H9 (cell line): ENCODE measurements at regions not wholly inside any gene's neighbourhood (a gene's known extent, or its start where the extent isn't known, plus 50 kb on each side); places are given as distances from the start of the nearest gene placed in this dataset.

Experiments
- DNase-seq: peaks from one replicate; pipeline ENCODE4 v3.0.0-alpha.2; 2017
- H2AFZ ChIP-seq: one replicate; pipeline ENCODE4 v1.6.1; 2013; ENCODE audit warnings: mild to moderate bottlenecking, low read length, control low read depth, moderate library complexity
- H2AK5ac ChIP-seq: 2 replicates; pipeline ENCODE4 v1.6.1; 2013; ENCODE audit warnings: low read length, control low read depth, mixed read lengths; ENCODE audit not compliant: insufficient read length
- H2BK120ac ChIP-seq: one replicate; pipeline ENCODE4 v1.6.1; 2013; ENCODE audit warnings: low read depth, mild to moderate bottlenecking, low read length, control low read depth, inconsistent platforms; ENCODE audit not compliant: poor library complexity, severe bottlenecking
- H2BK12ac ChIP-seq: 2 replicates; pipeline ENCODE4 v1.6.1; 2013; ENCODE audit warnings: low read length, control low read depth, mixed read lengths, low read depth; ENCODE audit not compliant: insufficient read length
- H2BK15ac ChIP-seq: 2 replicates; pipeline ENCODE4 v1.6.1; 2013; ENCODE audit warnings: low read depth, low read length, control low read depth
- H2BK20ac ChIP-seq: one replicate; pipeline ENCODE4 v1.6.1; 2013; ENCODE audit warnings: low read depth, mild to moderate bottlenecking, low read length, control low read depth, inconsistent platforms; ENCODE audit not compliant: poor library complexity, severe bottlenecking
- H2BK5ac ChIP-seq: 2 replicates; pipeline ENCODE4 v1.6.1; 2013; ENCODE audit warnings: low read length, control low read depth, mixed read lengths; ENCODE audit not compliant: insufficient read length
- H3K14ac ChIP-seq: 2 replicates; pipeline ENCODE4 v1.6.1; 2013; ENCODE audit warnings: low read length, control low read depth; ENCODE audit not compliant: insufficient read depth
- H3K18ac ChIP-seq: 2 replicates; pipeline ENCODE4 v1.6.1; 2013; ENCODE audit warnings: low read depth, mild to moderate bottlenecking, mixed read lengths, low read length, control low read depth; ENCODE audit not compliant: insufficient read length
- H3K23ac ChIP-seq: 2 replicates; pipeline ENCODE4 v1.6.1; 2013; ENCODE audit warnings: low read length, control low read depth, mixed read lengths, low read depth; ENCODE audit not compliant: insufficient read length
- H3K23me2 ChIP-seq: 2 replicates; pipeline ENCODE4 v1.6.1; 2013; ENCODE audit warnings: low read depth, mild to moderate bottlenecking, mixed read lengths, low read length, control low read depth; ENCODE audit not compliant: insufficient read length, poor library complexity, severe bottlenecking
- H3K27ac ChIP-seq: 2 replicates; pipeline ENCODE4 v1.5.1; 2013; ENCODE audit warnings: low read length, control low read depth, mixed read lengths, low read depth; ENCODE audit not compliant: insufficient read length
- H3K27me3 ChIP-seq: 2 replicates; pipeline ENCODE4 v1.6.1; 2013; ENCODE audit warnings: low read length, control low read depth, inconsistent platforms; ENCODE audit not compliant: insufficient read depth
- H3K4ac ChIP-seq: 2 replicates; pipeline ENCODE4 v1.6.1; 2013; ENCODE audit warnings: low read depth, mild to moderate bottlenecking, control low read depth, inconsistent platforms, low read length, moderate library complexity
- H3K4me1 ChIP-seq: 2 replicates; pipeline ENCODE4 v1.6.1; 2013; ENCODE audit warnings: low read length, control low read depth, inconsistent platforms; ENCODE audit not compliant: insufficient read depth
- H3K4me2 ChIP-seq: 2 replicates; pipeline ENCODE4 v1.6.1; 2013; ENCODE audit warnings: low read length, control low read depth, mixed read lengths; ENCODE audit not compliant: insufficient read length, insufficient read depth
- H3K56ac ChIP-seq: 2 replicates; pipeline ENCODE4 v1.6.1; 2013; ENCODE audit warnings: low read depth, mild to moderate bottlenecking, mixed read lengths, low read length, control low read depth; ENCODE audit not compliant: insufficient read length
- H3K79me1 ChIP-seq: 2 replicates; pipeline ENCODE4 v1.6.1; 2013; ENCODE audit warnings: low read depth, mild to moderate bottlenecking, moderate library complexity, low read length, control low read depth, inconsistent platforms; ENCODE audit not compliant: insufficient read depth, poor library complexity, severe bottlenecking
- H3K79me2 ChIP-seq: 2 replicates; pipeline ENCODE4 v1.6.1; 2013; ENCODE audit warnings: low read length, control low read depth, inconsistent platforms; ENCODE audit not compliant: insufficient read depth
- H3K9ac ChIP-seq: 2 replicates; pipeline ENCODE4 v1.6.1; 2013; ENCODE audit warnings: low read length, control low read depth, mixed read lengths; ENCODE audit not compliant: insufficient read length; ENCODE audit errors: extremely low read depth
- H3K9me3 ChIP-seq: one replicate; pipeline ENCODE4 v1.6.1; 2013; ENCODE audit warnings: low read depth, low read length, inconsistent platforms; ENCODE audit not compliant: control insufficient read depth
- H3T11ph ChIP-seq: one replicate; pipeline ENCODE4 v1.6.1; 2013; ENCODE audit warnings: mild to moderate bottlenecking, low read length, control low read depth, inconsistent platforms
- H4K20me1 ChIP-seq: one replicate; pipeline ENCODE4 v1.6.1; 2013; ENCODE audit not compliant: control insufficient read depth, insufficient read length, insufficient read depth
- H4K5ac ChIP-seq: 2 replicates; pipeline ENCODE4 v1.6.1; 2013; ENCODE audit warnings: low read depth, mild to moderate bottlenecking, mixed read lengths, low read length, control low read depth; ENCODE audit not compliant: insufficient read length
- H4K8ac ChIP-seq: replicated peaks from 2 replicates; pipeline ENCODE4 v1.6.1; 2013; ENCODE audit warnings: low read length, control low read depth, mixed read lengths, low read depth; ENCODE audit not compliant: insufficient read length
- H4K91ac ChIP-seq: 2 replicates; pipeline ENCODE4 v1.6.1; 2013; ENCODE audit warnings: low read depth, mild to moderate bottlenecking, moderate library complexity, mixed read lengths, low read length, control low read depth; ENCODE audit not compliant: insufficient read length
- H3K27ac Mint-ChIP-seq, 3 experiments: 2 replicates in 2 of 3; 3 replicates in 1 of 3; pipeline ENCODE4 v1.8.0; 2020 to 2021; ENCODE audit warnings: mixed read lengths in 3 of 3, mild to moderate bottlenecking in 1 of 3, moderate library complexity in 1 of 3
- H3K27me3 Mint-ChIP-seq: 2 replicates; pipeline ENCODE4 v1.8.0; 2021; ENCODE audit warnings: low read depth, mild to moderate bottlenecking, moderate library complexity, mixed read lengths
- H3K36me3 Mint-ChIP-seq, 3 experiments: 2 replicates in 2 of 3; 3 replicates in 1 of 3; pipeline ENCODE4 v1.8.0; 2020 to 2021; ENCODE audit warnings: low read depth in 3 of 3, mixed read lengths in 3 of 3; ENCODE audit not compliant: insufficient read depth in 1 of 3
- H3K4me1 Mint-ChIP-seq, 2 experiments: 2 replicates each; pipeline ENCODE4 v1.8.0; 2020; ENCODE audit warnings: mixed read lengths in 2 of 2
- H3K4me3 Mint-ChIP-seq, 2 experiments: 2 replicates in 1 of 2; 3 replicates in 1 of 2; pipeline ENCODE4 v1.8.0; 2020 to 2021; ENCODE audit warnings: mild to moderate bottlenecking in 2 of 2, mixed read lengths in 2 of 2, moderate library complexity in 1 of 2
- H3K9me3 Mint-ChIP-seq, 2 experiments: 2 replicates in 1 of 2; 3 replicates in 1 of 2; pipeline ENCODE4 v1.8.0; 2020; ENCODE audit warnings: mild to moderate bottlenecking in 2 of 2, mixed read lengths in 2 of 2, moderate library complexity in 1 of 2
- CTCF ChIP-seq: fragments of 200-600 bp; sonication (generic); conservative IDR thresholded peaks from 3 replicates; pipeline ENCODE4 v1.8.0; 2021; ENCODE audit warnings: antibody characterized with exemption, mild to moderate bottlenecking
- WGBS: extraction: QIAGEN DNeasy Blood & Tissue Kit; methylation state at CpG from one replicate; pipeline ENCODE4 v1.1.7; 2013; ENCODE audit warnings: missing lambda C conversion rate, low lambda C conversion rate, mixed read lengths; ENCODE audit not compliant: insufficient read length; ENCODE audit errors: extremely low coverage; 5-methylcytosine and 5-hydroxymethylcytosine counted together

GRCh38 chr1:189496768-189497167 is 980.9 kb downstream of the BRINP3 start:
- Histone ChIP-seq H2BK5ac (no peak overlapping the region), H3K23me2 (no peaks in the 10 kb centered on the region), H2BK120ac (no peak overlapping the region), H3K23ac (no peak overlapping the region), H3K4me2 (no peak overlapping the region), H4K5ac (no peak overlapping the region), H2BK20ac (no peak overlapping the region), H3K79me2 (no peaks in the 10 kb centered on the region), H3K9ac (no peak overlapping the region), H3K27ac (no peak overlapping the region), H3K18ac (no peak overlapping the region), H3K79me1 (no peaks in the 10 kb centered on the region), H2AK5ac (no peak overlapping the region), H3K4ac (no peak overlapping the region), H4K91ac (no peak overlapping the region), H3K27me3 (no peaks in the 10 kb centered on the region), H4K20me1 (no peaks in the 10 kb centered on the region), H3K14ac (no peak overlapping the region), H4K8ac (no peak overlapping the region), H3K56ac (no peak overlapping the region), H3T11ph (no peak overlapping the region), H2BK12ac (no peak overlapping the region), H2BK15ac (no peak overlapping the region), H2AFZ (no peak overlapping the region), H3K4me1 (no peaks in the 10 kb centered on the region), H3K9me3 (no peaks in the 10 kb centered on the region)
- Mint-ChIP-seq H3K4me3 (no peak overlapping the region), H3K27me3 (no peaks in the 10 kb centered on the region), H3K36me3 (no peaks in the 10 kb centered on the region), H3K4me1 (no peaks in the 10 kb centered on the region), H3K9me3 (no peaks in the 10 kb centered on the region), H3K27ac (no peak overlapping the region)
- WGBS = no CpG with 5 or more reads among the region's 2 CpGs
- no peak for TF ChIP-seq CTCF
- DNase-seq = no peak
